Epidermal melanocyte (primary cell): ENCODE measurements at regions not wholly inside any gene's neighbourhood (a gene's known extent, or its start where the extent isn't known, plus 50 kb on each side); places are given as distances from the start of the nearest gene placed in this dataset.

ENCODE experiments used
- DNase-seq: peaks from one replicate; pipeline ENCODE4 v3.0.0; 2011; ENCODE audit warnings: low spot score; ENCODE audit not compliant: insufficient read length

DNA sequence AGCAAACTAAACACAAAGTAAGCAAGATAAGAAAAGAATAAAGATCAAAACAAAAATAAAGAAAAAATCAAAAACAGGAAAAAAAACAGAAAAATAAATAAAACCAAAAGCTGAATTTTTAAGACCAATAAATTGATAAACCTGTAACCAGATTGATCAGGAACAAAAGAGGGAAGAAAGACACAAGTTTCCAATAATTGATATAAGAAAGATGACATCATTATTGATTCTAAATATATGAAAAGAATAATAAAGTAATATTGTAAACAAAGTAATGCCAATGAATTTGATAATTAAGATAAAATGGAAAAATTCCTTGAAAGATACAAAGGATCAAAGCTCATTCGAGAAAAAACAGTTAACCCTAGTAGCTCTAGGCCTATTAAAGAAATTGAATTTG, 394.6 kb upstream of the LRATD1 start:
- no peak for DNase-seq

GRCh38 chr2:14239605-14240004, 392.9 kb upstream of the LRATD1 start:
- no peak for DNase-seq

DNA sequence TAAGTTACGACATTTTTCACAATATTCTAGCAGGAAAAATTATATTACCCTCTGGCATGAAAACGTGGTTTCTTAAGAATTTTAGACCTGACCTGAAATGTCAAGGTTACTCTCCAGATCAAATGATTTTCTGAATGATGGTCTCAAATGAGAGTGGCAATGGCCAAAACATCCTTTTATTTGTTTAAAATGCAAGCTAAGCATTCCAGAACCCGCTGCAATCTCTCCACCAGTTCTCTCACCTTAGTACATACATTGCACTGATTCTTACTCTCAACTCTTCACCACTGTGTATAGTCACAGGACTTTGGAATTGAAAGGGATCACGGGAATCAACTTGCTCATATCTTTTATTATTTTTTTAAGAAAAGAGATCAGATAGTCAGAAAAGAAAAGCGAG, 391.6 kb upstream of the LRATD1 start:
- no peak for DNase-seq

DNA sequence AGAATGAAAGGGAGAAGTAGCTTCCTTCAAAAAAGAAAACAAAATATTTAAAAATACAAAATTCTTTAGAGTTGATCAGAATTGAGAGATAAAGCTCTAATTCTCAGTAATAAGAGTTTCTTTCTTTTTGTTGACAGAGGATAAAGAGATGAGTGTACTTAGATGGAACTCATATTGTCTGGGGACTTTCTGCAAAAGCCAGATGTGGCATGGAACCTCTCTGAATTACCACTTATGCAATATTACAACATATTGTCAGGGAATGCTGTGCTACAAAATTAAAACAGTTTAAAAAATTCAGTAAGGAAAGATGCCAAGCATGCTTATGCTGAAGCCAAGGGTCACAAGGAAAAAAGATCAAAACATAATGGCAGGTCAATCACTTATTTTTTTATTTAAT, 386.6 kb upstream of the LRATD1 start:
- DNase-seq, result no peak

DNA sequence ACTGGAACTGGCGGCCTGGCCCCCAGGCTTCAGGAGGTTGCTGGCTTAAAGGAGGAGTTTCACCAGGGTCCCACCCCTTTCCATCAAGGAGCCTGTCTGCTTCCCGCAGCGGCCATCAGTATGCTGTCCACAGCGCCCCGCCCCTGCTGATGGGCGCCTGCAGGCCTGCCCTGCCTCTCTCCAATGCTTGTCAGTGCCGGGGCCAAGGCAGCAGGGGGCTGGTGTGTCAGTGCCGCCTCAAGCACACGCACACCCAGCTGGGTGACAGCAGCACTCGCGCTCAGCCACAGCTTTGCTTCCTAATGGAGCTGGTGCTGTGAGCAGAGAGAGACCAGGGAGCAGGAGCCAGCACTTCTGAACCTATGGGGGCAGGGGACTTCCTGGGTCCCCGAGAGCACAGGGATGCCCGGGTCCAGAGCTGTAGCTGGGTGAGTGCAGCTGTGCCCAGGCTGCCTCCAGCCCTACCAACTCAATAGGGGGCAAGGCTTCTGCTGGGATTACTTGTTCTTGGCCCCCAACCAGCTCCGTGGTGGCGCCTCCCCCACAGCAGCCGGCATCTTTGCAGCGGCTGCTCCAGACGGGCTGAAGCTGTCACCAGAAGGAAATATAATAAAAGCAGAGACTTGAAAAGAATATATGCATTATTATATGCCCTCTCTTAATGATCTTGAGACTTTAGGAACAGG, 377.2 kb upstream of the LRATD1 start:
- DNase-seq, result no peak

- DNase-seq, result no peak
These were observed 375.6 kb upstream of the LRATD1 start for GRCh38 chr2:14256890-14257289.

- no peak for DNase-seq
These were observed 374.6 kb upstream of the LRATD1 start for GRCh38 chr2:14257801-14258507.

DNA sequence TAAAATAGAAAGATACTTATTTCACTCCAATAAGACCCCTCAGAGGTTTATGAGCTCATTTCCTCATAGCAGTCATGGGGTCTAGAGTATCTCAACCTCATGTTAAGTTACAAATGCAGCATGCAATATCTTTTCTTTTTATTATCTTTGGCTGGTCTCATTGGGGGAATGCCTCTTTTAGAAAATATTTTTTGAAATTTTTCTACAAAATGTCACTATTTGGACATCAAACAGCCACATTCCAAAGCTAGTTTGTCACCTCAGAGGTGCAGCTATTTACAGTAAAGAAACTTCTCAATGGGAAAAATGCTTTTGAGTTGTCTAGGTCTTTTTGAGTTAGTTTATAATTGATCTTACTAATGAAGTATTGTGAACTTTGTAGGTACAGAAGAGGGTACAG, 370.7 kb upstream of the LRATD1 start:
- DNase-seq, result no peak

DNA sequence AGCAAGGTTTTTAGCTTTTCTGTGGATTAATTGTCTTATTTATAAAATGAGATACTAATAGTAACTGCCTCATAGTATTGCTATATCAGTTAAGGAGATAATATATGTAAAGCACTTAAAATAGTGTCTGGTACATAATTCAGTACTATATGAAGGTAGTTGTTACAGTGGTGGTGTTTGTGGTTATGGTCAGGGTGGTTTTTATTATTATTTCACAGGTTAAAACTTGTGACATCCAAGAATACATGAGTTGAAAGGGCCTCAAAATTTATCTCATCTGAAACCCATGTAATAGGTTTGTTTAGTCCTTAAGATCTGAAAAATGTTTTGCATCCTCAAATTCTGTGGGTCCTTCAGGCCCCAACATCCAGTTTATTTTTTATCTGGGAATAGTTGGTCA, 369.5 kb upstream of the LRATD1 start:
- no peak for DNase-seq

GRCh38 chr2:14270036-14270582, 362.4 kb upstream of the LRATD1 start:
- DNase-seq, result no peak

DNA sequence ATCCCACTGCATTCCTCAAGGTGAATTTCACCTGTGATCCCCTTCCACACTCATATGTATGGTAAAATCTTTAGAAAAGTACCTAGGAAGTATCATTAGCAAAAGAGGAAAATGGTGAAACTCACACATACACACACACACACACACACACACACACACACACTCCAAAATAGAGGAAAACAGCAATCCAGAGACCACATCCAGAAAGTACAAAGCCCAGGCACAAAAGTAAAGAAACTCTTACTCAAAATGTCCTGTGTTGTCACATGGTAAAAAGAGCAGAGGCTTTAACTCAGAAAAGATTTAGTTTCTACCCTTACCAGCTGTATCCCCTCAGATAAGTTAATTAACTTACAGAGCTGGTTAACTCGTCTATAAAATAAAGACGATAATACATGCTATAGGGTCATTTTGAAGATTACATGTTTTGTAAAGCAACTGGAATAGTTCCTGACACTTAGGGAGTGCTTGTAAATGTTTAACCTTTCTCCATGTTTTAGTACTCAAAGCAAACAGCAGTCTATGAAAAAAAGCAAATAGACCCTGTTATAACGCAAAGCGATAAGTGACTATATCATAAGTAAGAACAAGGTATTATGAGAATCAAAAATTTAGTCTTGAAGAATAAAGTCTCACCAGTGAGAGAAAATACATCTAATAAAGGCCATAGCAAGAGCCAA, 360.0 kb upstream of the LRATD1 start:
- no peak for DNase-seq

GRCh38 chr2:14273650-14274049, 358.9 kb upstream of the LRATD1 start:
- DNase-seq, result no peak

- no peak for DNase-seq
These were observed 348.3 kb upstream of the LRATD1 start for GRCh38 chr2:14284244-14284643.

GRCh38 chr2:14285812-14286211, 346.7 kb upstream of the LRATD1 start:
- DNase-seq, result no peak

GRCh38 chr2:14288016-14288415, 344.5 kb upstream of the LRATD1 start:
- no peak for DNase-seq

GRCh38 chr2:14292964-14293363, 339.6 kb upstream of the LRATD1 start:
- no peak for DNase-seq

GRCh38 chr2:14297340-14297739, 335.2 kb upstream of the LRATD1 start:
- no peak for DNase-seq

GRCh38 chr2:14297906-14298305, 334.6 kb upstream of the LRATD1 start:
- DNase-seq, result no peak

GRCh38 chr2:14301331-14301730, 331.2 kb upstream of the LRATD1 start:
- DNase-seq, result no peak

DNA sequence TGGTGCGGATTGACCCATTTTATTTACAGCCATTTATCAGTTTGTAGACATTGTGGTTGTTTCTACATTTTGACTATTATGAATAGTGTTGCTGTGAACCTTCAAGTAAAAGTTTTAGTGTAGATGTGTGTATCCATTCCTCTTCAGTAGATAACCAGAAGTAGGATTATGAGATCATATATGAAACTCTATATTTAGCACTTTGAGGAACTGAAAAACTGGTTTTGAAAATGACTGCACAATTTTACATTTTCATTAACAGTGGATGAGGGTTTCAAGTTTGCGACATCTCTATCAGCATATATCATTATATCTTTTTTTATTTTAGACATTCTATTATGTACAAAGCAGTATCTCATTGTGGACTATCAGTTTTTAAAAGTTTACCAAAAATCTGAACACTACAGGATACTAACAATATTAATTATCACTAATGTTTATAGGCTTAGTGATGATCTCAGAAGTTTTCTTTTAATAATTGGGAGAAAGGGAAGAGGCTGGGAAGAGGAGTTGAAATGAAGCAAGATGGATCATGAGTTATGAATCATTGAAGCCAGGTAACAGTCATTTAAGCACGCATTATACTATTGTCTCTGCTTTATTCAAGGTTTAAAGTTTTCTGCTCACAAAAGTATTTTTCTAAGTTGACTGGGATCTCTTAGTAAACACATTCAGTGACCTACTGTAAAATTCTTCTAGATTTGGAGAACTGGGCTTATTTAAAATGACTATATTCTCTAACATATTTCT, 329.0 kb upstream of the LRATD1 start:
- no peak for DNase-seq

GRCh38 chr2:14304326-14304725, 328.2 kb upstream of the LRATD1 start:
- DNase-seq, result no peak
